ENCODE measurements at regions not wholly inside any gene's neighbourhood (a gene's known extent, or its start where the extent isn't known, plus 50 kb on each side); places are given as distances from the start of the nearest gene placed in this dataset.
A peak's percentile ranks its signal among the peaks of the same experiment; 100 is the strongest.

DNA sequence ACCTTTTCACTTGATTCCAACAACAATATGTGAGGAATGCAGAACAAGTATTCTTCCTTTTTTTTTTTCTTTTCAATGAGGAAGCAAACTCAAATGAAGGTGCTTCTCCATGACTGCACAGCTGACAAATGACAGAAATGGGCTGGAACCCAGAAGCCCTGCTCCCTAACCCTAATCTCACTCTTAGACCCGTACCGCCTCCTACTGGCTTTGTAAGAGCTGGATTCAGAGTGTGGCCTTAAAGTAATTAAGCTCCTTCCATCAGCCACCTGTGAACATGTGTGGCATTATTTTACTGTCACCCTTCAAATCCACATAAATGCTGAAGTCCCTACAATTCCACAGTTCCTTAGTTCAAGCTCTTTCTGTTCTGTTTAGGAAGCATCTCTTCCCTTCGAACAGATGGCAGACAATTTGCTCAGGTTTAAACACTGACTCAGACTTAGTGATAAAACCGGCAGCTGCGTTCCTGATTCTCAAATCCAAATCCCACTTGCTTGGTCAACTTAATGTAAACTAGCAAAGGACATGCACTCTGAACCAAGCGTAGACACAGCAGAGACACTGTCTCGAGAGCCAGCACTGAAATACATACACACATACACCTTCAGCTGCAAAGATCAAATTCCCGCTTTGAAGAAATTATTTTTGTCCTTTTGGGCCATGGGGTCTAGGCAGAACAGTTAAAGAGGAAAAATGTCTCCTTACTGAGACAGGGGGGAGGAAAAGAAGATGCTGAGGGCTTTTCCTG is 316.7 kb upstream of the TLE4 start:
- H3K4me1 ChIP-seq: peaks cover 15% of the 10 kb centered on the region
- no peaks in the 10 kb centered on the region for H3K9me3 ChIP-seq (replicated peaks)
- peak overlapping the region; percentile 49 for H3K27ac ChIP-seq
- peak overlapping the region; percentile 44 for H3K4me3 ChIP-seq
- no peaks in the 10 kb centered on the region for H3K27me3 ChIP-seq
- no peaks in the 10 kb centered on the region for H3K36me3 ChIP-seq
- peak; percentile 75 to 92 for DNase-seq

DNA sequence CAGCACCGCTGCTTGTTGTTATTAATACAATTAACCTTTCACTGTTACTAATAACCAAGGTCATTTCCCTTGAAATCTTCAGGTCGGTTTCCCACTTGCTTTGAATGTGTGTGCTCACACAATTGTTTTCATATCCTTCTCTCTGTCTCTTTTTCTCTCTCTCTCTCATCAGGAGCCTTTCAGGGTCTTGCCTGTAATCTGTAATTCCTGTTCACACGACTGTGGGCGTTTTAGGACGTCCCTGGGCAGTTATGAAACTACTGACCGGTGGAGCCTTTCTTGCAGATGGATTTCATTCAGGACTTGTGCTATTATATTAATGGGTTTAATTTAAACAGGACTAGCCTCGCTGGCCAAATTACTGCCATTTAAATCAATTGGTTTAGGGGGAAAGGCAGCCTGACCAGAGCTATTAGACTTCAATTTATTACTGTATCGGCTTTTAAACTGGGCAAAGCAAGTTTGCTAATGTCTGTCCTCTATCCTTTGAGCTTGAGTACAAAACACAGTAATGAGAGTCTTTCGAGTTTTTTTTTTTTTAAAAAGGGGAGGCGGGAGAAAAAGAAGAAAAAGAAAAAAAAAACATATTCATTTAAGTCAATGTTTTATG is 316.0 kb upstream of the TLE4 start:
- Histone ChIP-seq H3K9me3 (replicated peaks) (no peaks in the 10 kb centered on the region), H3K36me3 (no peaks in the 10 kb centered on the region), H3K4me1 (peaks cover 15% of the 10 kb centered on the region), H3K4me3 (peak overlapping the region; percentile 44), H3K27ac (peak overlapping the region; percentile 49), H3K27me3 (no peaks in the 10 kb centered on the region)
- peak; percentile 42 to 71 for DNase-seq

DNA sequence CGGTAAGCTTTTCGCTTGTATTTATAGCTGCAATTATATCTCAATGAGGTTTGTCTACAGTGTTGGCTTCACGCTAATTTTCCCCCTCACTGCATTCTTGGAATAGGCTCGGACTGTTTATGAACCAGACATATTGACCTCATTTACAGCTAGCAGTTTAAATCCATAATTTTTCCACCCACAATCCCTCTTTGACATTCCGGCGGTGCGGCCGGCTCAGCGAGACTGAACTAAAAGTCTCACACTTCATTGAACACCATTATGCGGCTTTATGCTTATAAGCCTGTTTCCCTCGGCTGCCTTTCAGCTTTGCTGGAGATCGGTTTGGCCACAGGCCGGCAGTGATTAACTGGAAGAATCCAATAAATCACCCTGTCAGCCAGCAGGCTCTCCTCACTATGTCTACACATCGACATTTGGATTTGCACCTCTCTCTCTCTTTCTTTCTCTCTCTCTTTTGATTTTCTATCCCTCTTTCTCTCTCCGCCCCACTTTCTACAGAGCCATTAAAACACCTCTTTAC is 315.0 kb upstream of the TLE4 start:
- DNase-seq: peak; percentile 91 to 97
- no peaks in the 10 kb centered on the region for H3K36me3 ChIP-seq
- peaks cover 15% of the 10 kb centered on the region for H3K4me1 ChIP-seq
- no peaks in the 10 kb centered on the region for H3K27me3 ChIP-seq
- H3K27ac ChIP-seq: peak overlapping the region; percentile 49
- peak overlapping the region; percentile 44 for H3K4me3 ChIP-seq
- H3K9me3 ChIP-seq (replicated peaks): no peaks in the 10 kb centered on the region

DNA sequence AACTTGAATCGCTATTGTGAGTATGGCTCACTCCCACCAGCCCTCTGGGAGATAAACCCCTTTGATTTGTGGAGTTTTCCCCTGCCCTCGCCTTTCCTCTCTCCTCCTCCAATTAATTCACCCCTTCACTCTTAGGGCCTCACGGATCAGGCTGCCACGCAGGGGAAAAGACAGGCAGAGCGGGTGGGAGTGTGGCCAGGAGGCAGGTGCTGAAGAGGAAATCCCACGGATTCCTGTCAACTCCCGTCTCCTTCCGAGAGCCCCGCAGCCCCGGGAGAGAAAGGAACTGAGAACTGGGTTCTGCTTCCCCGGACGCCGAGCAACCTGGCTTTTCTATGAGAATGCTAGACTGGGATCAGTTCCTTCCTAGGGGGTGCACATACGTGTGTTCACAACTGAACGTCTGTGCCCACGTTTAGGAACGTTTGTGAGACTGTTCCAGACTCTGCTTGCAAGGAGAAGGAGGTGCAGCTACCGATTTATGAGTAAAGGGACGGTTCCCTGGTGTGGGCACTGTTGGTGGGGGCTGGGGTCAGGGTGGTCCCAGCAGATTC is 314.5 kb upstream of the TLE4 start:
- H3K27me3 ChIP-seq: no peaks in the 10 kb centered on the region

DNA sequence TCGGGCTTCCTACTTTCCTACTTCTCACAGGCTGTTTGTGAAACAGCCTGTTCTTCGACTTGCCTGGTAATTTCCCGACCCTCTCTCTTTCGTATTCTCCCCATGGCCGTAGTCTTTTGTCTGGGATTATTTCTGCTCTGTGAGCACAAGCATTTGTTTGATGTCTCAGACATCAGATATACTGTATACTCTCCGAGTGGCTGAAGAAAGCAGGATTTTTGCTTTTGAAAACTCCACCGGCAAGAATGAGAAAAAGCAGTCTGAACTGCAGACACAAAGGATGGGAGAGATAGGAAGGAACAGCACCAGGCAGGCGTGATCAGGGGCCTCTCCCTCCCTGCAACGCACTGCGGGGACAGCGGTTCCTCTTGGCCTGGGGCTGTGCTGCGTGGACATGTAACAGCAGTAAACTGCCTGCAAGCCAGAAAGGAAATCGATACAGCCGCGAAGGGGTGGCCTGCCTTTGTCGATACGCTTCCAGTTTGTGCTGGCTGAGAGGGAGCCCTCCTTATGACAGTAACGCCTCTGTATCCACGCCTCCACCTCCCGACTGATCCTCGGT is 313.9 kb upstream of the TLE4 start:
- Histone ChIP-seq H3K27ac (peak overlapping the region; percentile 49), H3K36me3 (no peaks in the 10 kb centered on the region), H3K9me3 (replicated peaks) (no peaks in the 10 kb centered on the region), H3K27me3 (no peaks in the 10 kb centered on the region), H3K4me1 (peaks cover 15% of the 10 kb centered on the region), H3K4me3 (peak overlapping the region; percentile 44)
- DNase-seq: peak; percentile 48 to 64

More for the DNA sequence above, 314.5 kb upstream of the TLE4 start:
- peak overlapping the region; percentile 49 for H3K27ac ChIP-seq
- H3K4me1 ChIP-seq: peaks cover 15% of the 10 kb centered on the region
- H3K4me3 ChIP-seq: peak overlapping the region; percentile 44
- peak; percentile 66 to 75 for DNase-seq
- H3K36me3 ChIP-seq: no peaks in the 10 kb centered on the region
- no peaks in the 10 kb centered on the region for H3K9me3 ChIP-seq (replicated peaks)

DNA sequence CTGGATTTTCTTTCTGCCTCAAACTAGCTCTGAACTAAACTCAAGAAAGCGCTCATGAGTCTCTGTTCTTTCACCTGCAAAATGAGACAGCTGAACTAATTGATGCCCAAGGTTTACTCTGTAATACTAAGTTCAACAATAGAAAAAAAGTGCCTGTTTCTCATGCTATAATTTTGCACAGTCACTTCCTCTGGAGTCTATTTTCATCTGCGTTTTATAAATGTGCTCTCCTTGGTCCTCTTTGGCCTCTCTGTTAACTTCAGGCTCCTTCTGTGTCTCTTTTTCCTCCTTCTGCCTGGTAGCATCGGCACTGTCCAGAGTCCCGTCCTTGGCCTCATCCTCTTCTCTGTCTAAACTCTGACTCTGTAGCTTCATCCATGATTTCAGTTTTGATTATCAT is 311.9 kb upstream of the TLE4 start:
- H3K27ac ChIP-seq: no peak overlapping the region
- no peak overlapping the region for H3K4me3 ChIP-seq
- no peak for DNase-seq
- H3K9me3 ChIP-seq (replicated peaks): no peaks in the 10 kb centered on the region
- no peaks in the 10 kb centered on the region for H3K36me3 ChIP-seq
- no peaks in the 10 kb centered on the region for H3K27me3 ChIP-seq
- H3K4me1 ChIP-seq: 0 out of 2 replicates have a peak, but pooled peaks cover 6% of the 10 kb centered on the region

DNA sequence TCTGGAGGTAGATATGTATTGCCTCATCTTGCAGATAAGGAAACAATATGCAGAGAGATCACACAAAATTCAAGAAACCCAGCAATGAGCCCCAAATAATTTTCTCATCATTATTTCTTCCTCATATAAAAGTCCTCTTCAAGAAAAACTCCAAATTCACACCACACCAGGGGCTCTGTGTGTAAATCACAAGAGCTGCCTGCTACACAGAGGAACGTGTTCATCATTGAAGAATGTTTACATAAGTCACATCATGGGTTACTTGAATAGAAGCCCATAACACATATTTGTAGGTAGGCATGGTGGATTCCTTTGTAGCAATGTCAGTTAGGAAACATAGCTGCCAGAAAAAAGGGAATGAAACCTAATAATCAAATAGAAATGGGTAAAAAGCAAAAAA is 308.1 kb upstream of the TLE4 start:
- H3K36me3 ChIP-seq: no peaks in the 10 kb centered on the region
- H3K9me3 ChIP-seq (replicated peaks): no peaks in the 10 kb centered on the region
- DNase-seq: no peak
- H3K27me3 ChIP-seq: no peaks in the 10 kb centered on the region
- H3K4me1 ChIP-seq: no peaks in the 10 kb centered on the region
- H3K27ac ChIP-seq: no peak overlapping the region
- H3K4me3 ChIP-seq: no peak overlapping the region

DNA sequence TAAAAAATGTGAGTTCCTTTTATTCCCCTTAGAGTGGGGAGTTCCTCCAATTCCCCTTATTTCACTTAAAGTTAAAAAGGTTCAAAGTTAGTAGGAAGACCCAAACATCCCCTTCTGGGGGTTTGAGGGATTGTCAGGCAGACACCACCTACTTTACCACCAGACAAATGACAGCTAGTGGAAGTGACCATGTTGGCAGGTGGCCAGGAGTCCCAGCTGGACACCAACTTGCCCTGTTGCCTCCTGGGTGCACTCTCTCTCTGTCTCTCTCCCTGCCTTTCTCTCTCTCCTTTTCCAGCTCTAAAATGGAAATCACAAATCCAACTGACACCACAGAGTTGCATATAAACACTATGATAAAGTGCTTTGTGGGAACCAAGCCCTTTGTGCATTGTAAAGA is 307.7 kb upstream of the TLE4 start:
- H3K4me1 ChIP-seq: no peaks in the 10 kb centered on the region
- H3K36me3 ChIP-seq: no peaks in the 10 kb centered on the region
- H3K27me3 ChIP-seq: no peaks in the 10 kb centered on the region
- H3K27ac ChIP-seq: no peak overlapping the region
- DNase-seq: peak; percentile 37 to 59
- no peaks in the 10 kb centered on the region for H3K9me3 ChIP-seq (replicated peaks)
- H3K4me3 ChIP-seq: no peak overlapping the region

DNA sequence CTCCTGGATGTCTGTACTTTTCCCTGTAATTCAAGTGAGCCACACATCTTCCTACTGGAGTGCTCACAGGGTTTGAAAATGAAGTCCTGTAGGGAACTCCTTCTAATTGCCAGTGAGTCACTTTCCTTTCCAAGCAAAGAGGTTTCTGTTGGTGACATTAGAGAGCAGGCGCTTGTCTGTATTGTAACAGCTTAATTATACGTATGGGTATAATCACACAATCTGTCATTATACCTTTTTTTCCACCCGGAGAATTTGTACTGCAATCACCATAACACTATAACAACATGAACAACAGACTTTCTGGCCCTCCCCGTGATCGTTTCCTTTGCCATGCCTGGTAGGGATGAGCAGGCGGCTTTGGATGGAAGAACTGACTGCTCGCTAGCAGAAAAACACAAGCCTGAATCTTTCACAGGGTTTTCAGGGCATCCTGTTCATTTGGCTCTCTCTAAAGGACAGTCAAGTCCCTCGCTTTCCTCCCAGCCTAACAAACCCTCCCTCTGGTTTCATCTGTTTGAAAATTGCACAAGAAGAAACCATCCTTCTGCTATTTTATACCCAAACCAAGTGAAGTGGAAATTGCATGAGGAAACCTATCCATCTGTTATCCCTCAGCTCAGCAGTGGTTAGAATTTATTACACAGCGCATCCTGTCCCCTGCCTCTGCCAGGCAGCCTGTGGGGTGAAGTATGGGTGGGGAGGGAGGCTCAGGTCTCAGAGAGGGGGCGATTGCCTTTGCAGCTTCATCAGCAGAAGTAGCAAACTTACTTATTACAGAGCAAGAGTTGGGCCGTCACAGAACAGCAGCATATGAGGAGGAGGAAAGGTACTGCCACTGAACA is 307.0 kb upstream of the TLE4 start:
- Histone ChIP-seq H3K4me1 (no peaks in the 10 kb centered on the region), H3K4me3 (no peak overlapping the region), H3K9me3 (replicated peaks) (no peaks in the 10 kb centered on the region), H3K27me3 (no peaks in the 10 kb centered on the region), H3K27ac (no peak overlapping the region), H3K36me3 (no peaks in the 10 kb centered on the region)
- DNase-seq: no peak

DNA sequence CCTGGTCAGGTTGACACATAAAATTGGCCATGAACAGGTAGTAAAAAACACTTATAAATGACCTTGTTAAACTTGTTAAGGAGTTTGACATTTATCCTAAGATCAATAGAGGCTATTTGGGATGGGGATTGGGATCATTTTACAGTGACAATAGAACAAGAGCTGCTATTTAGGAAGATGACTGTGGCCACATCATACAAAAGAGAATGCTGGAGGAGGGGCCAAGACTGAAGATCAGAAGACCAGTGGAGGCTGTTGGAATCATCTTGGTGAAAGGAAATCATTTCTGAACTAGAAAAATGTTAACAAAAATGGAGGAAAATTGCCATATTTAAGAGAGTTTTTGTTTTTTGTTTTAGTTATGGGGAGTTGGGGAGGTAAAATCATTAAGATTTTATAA is 304.8 kb upstream of the TLE4 start:
- H3K4me3 ChIP-seq: no peak overlapping the region
- H3K27me3 ChIP-seq: no peaks in the 10 kb centered on the region
- no peaks in the 10 kb centered on the region for H3K9me3 ChIP-seq (replicated peaks)
- no peak overlapping the region for H3K27ac ChIP-seq
- H3K4me1 ChIP-seq: no peaks in the 10 kb centered on the region
- no peak for DNase-seq
- H3K36me3 ChIP-seq: no peaks in the 10 kb centered on the region

DNA sequence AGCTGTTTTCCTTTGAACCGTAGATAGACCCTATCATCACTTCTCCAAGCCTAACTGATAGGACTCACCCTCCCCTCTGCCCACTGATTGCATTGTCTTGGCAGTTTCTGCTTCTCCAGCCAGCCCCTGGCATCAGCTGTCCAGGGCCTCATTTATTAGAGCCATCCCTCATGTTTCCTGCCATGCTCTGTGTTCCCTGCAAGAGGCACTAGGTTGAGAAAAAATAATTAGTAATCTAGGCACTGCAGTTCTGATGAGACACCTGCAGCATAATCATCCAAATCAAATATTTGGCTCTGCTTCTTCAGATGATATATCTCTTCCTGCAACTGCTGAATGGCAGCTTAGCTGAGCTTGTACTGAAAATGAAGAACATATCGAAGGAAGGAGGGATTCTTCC is 303.0 kb upstream of the TLE4 start:
- Histone ChIP-seq H3K27me3 (no peaks in the 10 kb centered on the region), H3K9me3 (replicated peaks) (no peaks in the 10 kb centered on the region), H3K4me3 (no peak overlapping the region), H3K27ac (no peak overlapping the region), H3K36me3 (no peaks in the 10 kb centered on the region), H3K4me1 (peaks cover 8% of the 10 kb centered on the region)
- DNase-seq: no peak

DNA sequence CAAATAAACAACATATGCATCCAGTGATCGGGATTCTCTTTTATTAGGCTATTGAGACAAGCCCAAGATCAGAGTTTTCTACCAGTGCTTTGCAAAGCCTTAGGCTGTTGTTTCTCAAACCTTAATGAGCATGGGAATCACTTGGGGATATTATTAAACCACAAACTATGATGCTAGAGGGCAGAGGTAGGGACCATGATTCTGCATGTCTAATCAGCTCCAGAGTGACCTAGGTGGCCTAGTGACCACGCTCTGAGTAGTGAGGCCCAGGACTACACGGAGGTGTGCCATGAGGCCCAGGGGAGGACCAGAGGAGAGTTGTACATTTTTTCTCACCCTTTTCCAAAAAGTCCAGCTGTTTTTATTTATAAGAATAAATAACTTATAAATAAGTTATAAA is 298.5 kb upstream of the TLE4 start:
- DNase-seq: peak; percentile 56 to 77
- no peaks in the 10 kb centered on the region for H3K9me3 ChIP-seq (replicated peaks)

DNA sequence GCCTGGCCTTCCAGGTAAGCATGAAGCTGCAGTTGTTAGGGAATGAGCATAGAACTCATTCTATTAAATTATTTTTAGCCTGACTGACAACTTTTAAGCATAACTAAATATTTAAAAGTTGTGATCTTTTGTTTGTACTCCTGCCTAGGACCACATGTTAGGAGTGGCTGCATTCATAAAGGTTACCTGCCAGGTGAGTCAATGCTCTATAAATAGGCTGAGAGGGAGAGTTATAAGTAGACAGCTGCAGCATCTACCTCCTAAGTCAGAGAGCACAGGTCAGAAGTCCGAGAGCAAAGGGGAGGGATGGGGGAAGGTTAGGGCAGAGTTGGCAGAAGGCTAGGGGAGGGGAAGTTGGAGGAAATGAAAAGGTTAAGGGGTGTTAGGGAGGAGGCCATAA is 292.4 kb upstream of the TLE4 start:
- DNase-seq: no peak
- H3K9me3 ChIP-seq (replicated peaks): no peaks in the 10 kb centered on the region
- H3K4me3 ChIP-seq: no peak overlapping the region
- no peak overlapping the region for H3K27ac ChIP-seq
- H3K36me3 ChIP-seq: no peaks in the 10 kb centered on the region
- H3K4me1 ChIP-seq: no peaks in the 10 kb centered on the region
- no peaks in the 10 kb centered on the region for H3K27me3 ChIP-seq

More for the DNA sequence above, 298.5 kb upstream of the TLE4 start:
- peaks cover 11% of the 10 kb centered on the region for H3K4me1 ChIP-seq
- H3K27ac ChIP-seq: peak overlapping the region; percentile 58
- H3K4me3 ChIP-seq: no peak overlapping the region
- H3K27me3 ChIP-seq: no peaks in the 10 kb centered on the region
- no peaks in the 10 kb centered on the region for H3K36me3 ChIP-seq

DNA sequence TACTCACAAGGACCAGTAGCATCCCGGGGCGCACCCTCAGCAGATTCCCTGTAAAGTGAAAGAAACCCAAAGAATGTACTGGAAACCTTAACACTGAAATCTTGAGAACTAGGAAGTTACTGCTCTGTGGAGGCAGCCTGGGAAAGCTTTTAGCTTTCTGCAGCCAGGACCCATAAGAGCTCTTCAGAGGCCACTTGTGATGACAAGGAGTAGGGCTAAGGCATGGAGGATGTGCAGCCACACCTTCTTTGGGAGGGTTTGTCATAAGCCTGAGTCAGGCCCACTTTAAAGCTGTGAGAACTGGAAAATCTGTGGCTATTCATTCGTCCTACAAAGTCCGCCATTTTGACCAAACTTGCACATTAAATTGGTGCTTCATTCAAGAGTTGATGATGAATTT is 291.1 kb upstream of the TLE4 start:
- H3K27me3 ChIP-seq: no peaks in the 10 kb centered on the region
- H3K9me3 ChIP-seq (replicated peaks): no peaks in the 10 kb centered on the region
- DNase-seq: no peak
- H3K36me3 ChIP-seq: no peaks in the 10 kb centered on the region
- no peaks in the 10 kb centered on the region for H3K4me1 ChIP-seq
- no peak overlapping the region for H3K4me3 ChIP-seq
- no peak overlapping the region for H3K27ac ChIP-seq
